GM21423 (cell line): ENCODE measurements at regions not wholly inside any gene's neighbourhood (a gene's known extent, or its start where the extent isn't known, plus 50 kb on each side); places are given as distances from the start of the nearest gene placed in this dataset.

Source experiments
- ATAC-seq: cut with Tn5 transposase; IDR thresholded peaks from one replicate; pipeline ENCODE4 v1.9.1; 2021; ENCODE audit warnings: mild to moderate bottlenecking, moderate library complexity; ENCODE audit not compliant: unreplicated experiment

DNA sequence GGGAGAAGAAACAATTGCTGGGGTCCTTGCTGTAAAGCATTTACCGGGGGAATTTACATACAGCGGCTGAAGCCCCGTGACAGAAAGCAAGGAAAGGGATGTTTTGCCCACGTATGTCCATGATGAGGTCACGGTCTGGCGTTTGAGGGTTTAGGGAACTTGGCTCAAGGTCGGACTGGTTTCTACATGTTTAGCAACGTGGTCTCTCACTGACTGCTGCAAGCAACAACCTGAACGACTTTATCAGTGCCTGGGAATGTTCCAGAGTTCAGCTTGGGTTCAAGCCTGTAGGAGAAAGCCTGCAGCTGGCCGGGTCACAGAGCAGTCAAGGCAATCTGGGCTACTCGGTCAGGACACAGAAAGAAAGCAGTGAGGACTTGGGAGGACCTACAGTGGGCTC is 323.3 kb downstream of the AJAP1 start:
- no peak for ATAC-seq

DNA sequence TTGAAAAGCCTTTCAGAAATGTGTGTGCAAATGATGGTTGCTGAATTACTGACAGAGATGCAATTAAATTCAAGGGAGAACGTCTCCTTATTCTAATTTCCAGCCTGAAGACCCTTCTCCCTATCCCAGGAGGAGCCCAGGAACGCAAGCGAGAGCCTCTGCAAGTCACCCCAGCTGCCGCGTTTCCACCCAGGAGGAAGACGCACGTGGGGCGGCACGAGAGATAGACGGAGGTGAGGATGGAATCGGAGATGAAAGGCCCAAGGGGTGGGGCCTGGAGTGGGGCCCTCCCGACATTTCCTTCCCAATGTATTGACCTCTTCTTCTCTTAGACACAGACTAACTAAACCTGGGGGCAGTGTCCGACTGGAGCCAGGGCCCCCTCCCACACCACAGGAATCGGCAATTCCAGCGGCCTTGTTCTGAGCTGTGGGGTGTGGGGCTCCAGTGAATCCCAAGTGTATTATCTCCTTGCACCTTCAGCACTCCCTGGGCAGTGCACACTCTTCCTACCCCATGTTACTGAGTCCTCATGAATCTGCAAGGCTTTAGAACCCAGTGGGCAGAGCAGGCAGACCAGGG is 322.5 kb downstream of the AJAP1 start:
- ATAC-seq = no peak

DNA sequence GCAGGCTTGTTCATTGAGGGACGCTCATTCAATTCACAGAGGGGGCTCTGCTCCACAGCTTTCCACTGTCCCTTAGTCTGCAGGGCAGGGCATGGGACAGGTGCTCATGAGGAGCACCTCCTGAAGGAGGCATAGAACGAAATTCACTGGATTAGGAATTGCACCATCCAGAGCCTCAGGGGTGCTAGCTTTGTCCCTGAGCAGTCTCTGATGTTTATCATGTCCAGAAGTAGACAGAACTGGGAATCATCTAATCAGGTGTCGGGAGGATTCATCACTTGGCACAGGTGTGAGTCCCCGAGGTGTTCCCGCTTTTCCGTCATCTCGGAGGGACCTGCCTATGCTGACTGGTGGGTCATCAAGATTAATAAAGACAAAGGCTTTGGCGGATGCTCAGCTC is 321.4 kb downstream of the AJAP1 start:
- ATAC-seq = no peak

DNA sequence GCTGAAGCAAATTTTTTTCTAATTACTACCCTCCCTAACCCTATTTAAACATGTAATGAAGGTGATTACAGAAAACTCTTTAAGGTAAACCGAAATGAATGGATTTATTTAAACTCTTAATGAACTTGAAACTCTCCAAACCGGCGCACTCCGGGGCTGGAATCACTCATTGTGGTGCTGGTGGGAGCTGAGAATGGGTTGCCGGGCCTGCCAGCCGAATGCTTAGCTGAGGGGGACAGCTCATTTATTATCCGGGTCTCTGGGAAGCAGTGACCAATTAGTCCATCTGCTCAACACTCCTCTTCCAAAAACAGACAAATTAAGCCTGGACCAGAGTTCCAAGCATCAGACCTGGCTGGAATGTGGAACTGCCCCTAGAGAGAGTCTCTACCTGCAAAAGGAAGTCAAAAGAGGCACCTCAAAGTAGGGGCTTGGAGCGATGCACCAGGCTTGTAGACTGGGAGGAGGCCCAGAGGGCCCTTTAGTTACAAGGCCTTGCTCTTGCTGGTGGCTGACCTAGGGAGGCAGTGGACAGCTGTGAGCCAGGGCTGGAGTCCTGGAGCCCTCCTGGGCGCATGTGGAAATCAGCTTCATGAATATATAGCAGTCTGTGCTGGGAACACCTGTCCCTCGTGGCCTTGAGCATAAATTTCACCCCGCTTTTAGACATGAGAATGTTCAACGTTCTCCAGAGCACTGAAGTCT is 320.7 kb downstream of the AJAP1 start:
- no peak for ATAC-seq

DNA sequence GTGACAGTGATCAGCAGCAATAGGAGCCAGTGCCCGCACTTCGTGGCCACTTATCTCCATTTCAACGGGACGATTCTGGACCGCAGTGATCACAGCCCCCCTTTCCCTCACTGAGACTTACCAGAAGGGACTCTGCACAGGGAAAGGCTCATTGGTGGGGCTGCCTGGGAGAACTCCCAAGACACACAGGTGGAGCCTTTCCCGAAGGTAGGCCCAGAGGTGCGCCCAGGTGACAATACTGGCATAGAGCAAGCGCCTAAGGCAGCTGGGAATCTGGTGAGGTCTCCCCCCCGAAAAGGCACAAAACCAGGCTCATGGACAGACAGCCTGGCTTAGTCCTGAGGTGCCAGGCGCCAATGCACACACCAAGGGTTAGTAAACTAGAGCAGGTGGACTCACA is 318.9 kb downstream of the AJAP1 start:
- ATAC-seq = no peak

DNA sequence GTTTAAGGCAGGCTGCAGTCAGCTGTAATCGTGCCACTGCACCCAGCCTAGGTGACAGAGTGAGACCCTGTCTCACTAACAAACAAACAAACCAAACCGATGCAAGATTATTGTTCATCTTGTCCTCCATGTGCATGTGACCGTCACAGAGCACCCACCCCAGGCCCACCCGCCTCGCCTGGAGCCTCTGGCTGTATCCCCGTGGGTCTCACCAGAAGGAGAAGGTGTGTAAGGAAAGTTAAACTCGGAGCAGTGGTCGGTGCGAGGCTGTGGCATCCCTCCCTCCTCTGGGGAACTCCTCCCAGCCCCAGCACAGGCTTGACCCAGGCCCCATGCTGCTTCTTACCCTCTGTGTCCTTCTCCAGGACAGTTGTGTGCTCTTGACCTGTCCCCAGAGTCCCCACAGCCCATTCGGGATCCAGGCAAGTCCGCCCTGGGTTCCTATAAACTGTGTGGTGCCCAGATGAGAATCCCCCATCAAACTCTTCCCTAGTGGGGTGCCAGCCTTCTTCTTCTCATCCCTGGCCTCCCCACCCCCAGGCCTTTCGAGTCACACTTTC is 318.4 kb downstream of the AJAP1 start:
- no peak for ATAC-seq

DNA sequence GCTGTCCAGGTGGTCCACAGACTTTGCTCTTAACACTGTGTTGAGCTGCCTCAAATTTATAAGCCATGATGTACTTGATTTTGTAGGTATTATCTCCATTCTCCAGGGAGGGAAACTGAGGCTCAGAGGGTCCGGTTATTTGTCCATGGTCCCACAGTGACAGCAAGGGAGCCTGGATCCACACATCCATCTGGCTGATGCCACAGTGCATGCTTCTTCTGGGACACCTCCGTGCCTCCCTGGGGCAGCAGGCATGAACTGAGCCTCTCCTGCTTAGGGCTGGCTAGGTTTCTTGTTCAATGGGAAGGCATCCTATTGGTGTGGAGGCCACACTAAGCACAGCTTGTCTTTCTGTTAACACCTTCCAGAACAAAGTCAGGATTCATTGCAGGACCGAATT is 317.3 kb downstream of the AJAP1 start:
- no peak for ATAC-seq

DNA sequence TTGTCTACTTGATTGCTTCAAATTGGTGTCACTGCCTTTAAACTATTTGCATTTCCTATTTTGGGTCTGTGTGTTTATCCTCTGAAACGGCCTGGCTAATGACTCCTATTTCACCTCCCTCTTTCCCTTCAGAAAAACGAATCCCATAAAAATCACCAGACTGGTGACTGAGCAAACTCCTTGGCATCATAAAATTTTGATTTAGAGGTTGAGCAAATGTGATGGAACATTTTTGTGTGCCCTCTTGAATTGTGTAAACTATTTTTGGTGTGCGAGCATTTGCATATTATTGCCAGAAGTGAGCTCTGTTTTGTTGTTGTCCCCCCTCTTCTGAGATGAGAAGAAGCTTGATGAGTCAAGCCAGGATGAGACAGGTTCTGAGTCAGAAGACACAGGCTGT is 316.1 kb downstream of the AJAP1 start:
- no peak for ATAC-seq

DNA sequence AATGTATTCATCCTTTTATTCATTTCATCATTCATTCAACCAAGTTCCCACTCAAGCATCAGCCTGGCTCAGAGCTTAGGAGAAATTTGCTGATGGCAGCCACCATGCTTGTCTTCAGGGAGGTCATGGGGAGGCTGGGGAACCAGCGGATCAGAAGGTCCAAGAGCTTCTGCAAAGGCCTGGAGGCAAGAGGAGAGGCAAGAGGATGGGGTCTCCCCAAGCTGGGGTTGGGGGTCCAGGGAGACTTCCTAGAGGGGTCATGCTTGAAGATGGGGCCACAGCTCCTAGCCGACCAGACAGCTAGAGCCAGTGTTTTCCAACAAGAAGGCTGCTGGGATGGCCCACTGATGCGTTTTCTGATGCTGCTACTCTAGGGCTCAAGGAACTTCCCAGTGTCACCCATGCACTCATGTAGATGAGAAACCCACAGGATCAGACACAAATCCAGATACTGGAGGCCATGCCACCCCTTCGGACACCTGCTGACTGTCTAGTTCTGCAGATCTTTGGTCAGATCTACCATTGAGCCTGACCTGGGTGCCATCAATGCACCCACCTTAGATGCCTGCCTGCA is 315.2 kb downstream of the AJAP1 start:
- ATAC-seq = no peak

DNA sequence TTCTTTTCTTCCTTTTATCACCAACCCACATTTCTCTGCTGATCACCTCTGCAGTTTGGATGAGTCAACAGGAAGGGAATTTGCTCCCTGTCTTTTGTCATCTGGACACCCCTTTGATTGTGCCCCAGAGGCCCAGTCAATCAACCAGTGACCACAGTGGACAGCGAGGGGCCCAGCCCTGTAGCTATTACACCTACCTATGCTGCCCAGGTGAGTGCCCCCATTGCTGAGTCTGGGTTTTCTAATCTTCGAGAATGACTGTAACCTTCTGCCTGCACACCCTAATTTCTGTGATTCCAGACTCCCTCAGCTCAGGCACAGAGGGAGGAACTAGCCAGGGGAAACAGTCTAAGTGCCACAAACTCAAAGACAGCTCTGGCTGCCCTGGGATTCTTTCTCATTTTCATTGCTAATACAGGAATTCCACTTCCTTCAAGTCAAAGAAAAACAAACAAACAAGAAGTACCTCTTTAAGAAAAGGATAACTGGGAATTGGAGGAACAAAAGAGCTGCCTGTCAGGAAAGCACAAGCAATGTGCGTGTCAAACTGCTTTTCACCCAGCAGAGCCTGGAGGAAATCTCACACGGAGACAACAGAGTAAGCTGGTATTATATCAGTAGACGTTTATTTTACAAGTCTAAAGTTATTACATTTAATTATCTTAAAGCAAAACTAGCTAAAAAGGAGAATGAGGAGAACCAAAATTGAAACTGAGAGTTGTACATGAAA is 311.1 kb downstream of the AJAP1 start:
- ATAC-seq = no peak

DNA sequence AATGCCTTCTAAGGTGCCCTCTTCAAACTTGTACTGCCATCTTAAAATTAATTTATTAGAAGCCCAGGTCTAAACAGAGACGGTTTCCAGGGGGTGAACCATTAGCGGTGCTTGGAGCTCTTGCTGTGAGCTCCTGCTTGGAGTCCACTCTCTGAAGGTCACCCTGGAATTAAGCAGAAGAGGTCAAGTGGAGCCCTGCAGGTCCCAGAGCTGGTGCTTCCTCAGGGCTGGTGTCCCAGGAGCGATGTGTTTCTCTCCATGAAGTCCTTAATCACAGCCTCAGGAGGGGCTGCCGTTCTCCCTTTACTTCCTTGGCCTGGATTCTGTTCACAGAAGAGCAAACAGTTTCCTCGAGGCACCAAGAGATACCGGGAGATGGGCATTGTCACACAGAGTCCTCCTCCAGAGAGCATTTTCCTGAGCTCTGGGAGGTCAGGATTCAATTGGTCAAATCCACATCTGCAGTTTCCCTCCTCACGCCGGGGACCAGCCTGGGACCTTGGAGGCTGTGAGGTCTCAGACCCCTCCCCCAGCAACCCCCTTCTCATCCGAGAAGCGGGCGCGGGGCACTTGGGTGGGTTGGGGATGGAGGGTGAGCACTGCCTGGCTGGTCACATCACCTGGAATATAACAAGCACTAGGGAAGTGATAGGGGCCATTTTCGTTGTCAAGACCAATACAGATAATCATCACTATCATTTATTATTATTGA is 310.4 kb downstream of the AJAP1 start:
- ATAC-seq = no peak

DNA sequence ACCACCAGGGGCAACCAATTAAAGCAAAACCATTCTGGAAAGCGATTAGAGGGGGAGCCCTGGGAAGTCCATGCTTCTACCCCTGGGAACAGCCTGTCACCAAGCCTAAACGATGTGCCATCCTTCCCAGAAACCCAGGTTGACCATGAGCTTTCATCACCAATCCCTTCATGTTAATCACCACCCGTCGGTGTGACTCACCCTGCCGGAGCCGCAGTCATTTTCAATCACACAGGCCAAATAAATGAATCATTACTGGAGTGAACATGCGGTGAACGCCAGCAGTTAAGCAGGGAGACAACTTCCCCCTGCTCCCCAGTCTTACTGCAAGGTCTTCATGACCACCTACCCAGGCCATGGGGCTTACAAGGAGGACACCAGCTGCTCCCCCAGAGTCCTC is 308.8 kb downstream of the AJAP1 start:
- no peak for ATAC-seq

DNA sequence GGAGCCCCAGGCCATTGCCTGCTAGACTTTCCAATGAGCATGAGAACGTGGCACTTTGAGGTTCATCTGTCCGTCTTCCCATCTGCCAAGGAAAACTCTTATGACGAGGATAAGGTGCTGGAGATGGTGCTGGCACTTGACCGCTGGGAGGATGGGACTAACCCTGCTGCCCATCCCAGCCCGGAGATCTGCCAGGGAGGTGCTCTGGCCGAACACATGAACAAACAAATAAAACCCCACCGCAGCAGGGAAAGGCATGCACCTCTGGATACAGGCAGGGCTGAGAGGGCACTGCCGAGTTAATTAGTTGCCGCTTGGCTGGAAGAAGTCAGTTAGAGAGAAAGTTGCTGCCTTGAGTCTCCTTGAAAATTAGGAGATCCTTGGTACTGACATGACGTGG is 308.4 kb downstream of the AJAP1 start:
- no peak for ATAC-seq

DNA sequence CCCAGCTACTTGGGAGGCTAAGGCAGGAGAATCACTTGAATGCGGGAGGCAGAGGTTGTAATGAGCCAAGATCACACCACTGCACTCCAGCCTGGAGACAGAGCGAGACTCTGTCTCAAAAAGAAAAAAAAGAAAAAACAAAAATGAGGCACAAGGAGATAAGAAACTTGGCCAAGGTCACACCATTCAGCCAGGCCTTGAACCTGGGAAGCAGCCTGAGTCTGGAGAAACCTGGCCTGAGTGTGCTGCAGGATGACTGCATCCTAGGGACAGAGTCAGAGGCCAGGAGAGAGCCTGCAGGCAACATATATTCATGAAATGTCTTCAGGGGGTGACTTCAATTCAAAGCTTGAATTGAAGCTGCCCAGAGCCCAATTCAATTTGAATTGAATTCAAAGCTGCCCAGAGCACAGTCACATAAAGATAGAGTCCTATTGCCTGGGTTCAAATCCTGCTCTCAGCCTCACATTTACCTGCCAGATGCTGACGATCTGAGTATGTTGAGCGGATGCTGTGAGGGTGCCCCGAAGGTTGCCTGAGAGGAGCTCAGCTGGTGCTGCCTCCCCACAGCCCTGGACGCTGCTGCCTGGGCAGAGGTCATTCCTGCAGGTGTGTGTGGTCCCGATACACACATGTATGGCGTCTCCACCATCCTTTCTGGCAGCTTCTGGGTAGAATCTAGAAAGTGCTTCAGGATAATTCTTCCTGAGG is 307.7 kb downstream of the AJAP1 start:
- ATAC-seq = no peak

DNA sequence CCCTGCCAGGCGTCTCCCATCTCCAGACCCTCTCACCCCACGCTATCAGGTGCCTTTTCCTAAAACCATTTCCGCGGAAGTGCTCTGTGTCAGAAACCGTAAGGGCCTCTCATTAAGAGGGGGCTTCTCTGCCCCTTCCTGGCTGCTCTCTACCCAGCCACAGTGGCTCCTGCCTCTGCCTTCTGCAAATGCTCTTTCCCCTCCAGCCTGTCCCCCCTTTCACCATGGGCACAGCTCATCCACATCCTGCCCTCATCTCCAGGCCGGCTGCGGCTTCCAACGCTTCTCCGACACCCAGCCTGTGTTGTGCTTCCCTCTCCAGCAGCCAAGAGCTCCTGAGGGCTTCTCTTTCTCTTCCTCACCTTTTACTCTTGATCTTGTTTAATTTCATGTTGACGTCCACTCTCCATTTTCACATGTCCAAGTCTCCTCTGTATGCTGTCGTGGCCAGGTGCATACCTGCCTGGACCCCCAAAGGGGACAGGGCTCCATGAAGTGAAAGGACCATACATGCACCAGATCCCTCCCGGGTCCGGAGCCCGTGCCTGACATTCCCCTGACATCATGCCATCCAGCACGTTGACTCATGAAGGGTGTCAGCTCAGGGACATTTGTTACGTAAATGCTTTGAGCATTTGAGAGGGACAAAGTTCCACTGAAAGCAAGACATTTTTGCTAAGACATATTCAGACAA is 306.5 kb downstream of the AJAP1 start:
- no peak for ATAC-seq

DNA sequence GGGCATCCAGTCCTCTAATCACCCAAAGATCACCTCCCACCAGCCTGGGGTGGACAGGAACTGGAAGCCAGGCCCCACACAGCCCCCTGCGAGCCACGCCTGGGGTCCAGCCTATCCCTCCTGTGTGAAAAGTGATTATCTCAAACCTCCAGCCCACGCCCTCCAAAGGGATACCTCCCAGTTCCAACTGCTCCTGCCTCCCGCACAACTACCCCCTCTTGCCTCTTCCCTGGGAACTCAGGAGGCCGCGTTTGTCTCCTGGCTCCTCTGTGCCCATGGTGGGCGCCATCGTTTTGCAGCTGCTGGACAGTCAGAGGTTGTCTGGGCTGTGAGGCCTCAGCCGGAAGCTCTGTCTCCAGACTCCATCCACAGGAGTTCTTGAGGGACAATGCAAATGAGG is 305.9 kb downstream of the AJAP1 start:
- ATAC-seq = no peak

DNA sequence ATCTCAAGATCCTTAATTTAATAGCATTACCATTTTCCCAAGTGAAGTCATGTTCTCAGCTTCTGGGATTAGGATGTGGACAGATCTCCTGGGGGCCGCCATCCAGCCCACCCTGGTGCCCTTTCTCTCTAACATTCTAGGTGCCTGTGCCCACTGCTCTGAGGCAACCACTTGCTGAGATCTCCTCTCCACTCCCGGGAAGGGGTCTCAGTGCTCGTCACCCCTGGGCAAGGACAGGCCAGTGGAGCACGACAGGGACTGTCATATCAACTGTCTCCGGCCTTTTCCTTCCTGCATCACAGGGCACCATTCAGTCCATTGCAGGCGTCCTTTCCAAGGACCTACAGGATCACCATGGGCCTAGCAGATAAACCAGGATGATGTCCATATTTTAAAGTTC is 304.8 kb downstream of the AJAP1 start:
- ATAC-seq = no peak

DNA sequence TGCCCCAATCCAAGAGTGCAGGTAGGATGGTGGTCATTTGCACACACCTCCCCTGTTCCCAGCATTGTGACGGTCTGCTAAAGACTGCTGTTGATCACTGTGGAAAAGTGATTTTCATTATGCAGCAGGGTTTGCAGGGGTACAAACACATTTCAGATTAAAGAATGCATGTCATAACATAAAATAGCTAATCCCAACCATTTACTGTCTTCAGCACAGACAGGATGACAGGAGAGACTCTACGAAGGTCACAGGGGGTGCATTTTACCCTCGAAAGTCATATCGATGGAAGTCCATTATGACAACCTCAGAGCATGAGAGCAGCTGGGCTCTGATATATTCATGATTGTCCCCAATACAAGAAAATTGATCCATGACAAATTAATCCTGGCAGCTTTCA is 302.6 kb downstream of the AJAP1 start:
- ATAC-seq = no peak

DNA sequence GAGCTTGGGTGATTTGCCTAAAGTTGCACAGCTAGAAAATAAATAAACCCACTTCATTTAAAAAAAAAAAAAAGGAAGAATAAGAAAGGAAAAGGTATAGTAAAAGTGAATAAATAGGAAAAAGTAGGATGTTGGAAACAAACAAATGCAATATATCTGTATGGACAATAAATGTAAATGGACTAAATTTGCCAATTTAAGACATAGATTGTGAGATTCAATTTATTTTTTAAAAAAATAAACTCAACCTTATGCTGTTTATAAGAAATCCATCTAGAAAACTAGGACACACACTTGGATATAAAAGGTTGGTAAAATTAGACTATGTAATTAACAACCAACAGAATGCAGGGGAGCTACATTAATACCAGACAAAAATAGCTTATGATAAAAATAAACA is 300.0 kb downstream of the AJAP1 start:
- ATAC-seq = no peak

DNA sequence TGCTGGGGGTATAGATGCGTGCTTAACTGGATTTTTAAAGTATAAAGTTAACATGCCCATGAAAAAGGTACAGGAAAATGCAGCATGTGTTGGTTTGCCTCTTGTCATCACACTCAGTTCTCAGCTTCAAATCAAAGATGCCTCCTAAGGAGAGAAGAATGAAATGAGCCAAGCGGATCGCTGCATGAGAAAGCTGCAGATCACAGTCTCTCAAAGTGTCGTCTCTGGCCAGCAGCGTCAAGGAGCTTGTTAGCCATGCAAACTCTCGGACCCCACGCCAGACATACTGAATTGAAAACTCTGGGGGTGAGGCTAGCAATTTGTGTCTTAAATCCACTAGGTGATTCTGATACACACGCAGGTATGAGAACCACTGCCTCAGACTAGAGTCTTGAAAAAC is 297.2 kb downstream of the AJAP1 start:
- ATAC-seq = no peak
